GM12864 (cell line): ENCODE measurements at regions not wholly inside any gene's neighbourhood (a gene's known extent, or its start where the extent isn't known, plus 50 kb on each side); places are given as distances from the start of the nearest gene placed in this dataset.

Source experiments
- DNase-seq: peaks from one replicate; pipeline ENCODE4 v3.0.0-alpha.2; 2011; ENCODE audit warnings: low read depth
- H3K4me3 ChIP-seq: 2 replicates; pipeline ENCODE4 v1.5.1; 2011; ENCODE audit warnings: mild to moderate bottlenecking, low read depth, low read length, control low read depth
- TF ChIP-seq, protein P1 (sequence below): IDR thresholded peaks from 2 replicates; pipeline ENCODE4 v1.5.1; 2011; ENCODE audit warnings: low read depth, mild to moderate bottlenecking, moderate library complexity, low read length, control low read depth, inconsistent platforms; ENCODE audit errors: missing control alignments

DNA sequence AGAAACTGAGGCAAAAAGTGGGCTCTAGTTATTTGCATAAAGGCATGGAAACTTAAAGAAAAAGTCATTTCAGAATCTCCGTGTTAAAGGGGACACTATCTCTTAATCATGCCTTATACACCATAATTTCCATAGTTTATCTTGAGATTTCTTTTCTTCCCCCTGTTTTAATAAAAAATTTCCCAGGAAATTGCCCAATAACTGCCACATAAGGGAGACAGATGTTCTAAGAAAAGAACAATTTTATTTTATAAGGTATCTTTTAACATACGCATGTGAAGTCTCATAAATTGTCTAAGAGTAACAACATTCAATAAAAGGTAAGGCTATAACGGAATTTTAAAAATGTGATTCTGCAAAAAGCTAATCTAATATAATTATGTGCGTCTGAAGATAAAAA, 371.3 kb downstream of the IRS2 start:
- no peak overlapping the region for H3K4me3 ChIP-seq
- TF ChIP-seq, protein P1, sequence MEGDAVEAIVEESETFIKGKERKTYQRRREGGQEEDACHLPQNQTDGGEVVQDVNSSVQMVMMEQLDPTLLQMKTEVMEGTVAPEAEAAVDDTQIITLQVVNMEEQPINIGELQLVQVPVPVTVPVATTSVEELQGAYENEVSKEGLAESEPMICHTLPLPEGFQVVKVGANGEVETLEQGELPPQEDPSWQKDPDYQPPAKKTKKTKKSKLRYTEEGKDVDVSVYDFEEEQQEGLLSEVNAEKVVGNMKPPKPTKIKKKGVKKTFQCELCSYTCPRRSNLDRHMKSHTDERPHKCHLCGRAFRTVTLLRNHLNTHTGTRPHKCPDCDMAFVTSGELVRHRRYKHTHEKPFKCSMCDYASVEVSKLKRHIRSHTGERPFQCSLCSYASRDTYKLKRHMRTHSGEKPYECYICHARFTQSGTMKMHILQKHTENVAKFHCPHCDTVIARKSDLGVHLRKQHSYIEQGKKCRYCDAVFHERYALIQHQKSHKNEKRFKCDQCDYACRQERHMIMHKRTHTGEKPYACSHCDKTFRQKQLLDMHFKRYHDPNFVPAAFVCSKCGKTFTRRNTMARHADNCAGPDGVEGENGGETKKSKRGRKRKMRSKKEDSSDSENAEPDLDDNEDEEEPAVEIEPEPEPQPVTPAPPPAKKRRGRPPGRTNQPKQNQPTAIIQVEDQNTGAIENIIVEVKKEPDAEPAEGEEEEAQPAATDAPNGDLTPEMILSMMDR, result no peak
- no peak for DNase-seq

DNA sequence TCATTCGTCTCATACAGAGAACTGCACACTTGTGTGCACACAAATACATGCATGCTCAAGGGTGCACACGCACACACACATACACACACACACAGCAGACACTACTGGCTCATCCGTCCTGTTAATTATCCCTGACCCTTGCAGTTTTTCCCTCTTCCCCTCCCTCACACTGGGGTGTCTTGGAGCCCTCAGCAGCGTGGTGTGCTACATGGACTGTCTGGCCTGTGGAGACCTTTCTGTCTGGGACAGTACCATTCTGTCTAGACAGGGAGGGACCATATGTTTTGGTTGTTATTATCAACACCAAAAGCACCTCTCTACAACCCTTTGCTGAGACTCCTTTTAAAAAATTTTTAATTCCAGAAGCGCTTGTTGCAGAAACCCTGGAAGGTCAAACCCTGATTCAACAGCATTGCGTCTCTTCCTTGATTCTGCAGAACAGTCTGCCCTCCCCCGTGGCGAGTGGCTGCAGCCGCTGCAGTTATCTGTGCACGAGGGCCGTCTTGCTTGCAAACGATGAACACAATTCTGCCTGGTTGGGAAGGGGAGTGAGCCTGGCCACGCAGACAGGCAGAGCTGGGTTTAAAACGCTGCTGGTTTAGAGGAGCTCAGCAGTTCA, 374.0 kb downstream of the IRS2 start:
- TF ChIP-seq, protein P1, result no peak
- no peak for DNase-seq
- no peak overlapping the region for H3K4me3 ChIP-seq

DNA sequence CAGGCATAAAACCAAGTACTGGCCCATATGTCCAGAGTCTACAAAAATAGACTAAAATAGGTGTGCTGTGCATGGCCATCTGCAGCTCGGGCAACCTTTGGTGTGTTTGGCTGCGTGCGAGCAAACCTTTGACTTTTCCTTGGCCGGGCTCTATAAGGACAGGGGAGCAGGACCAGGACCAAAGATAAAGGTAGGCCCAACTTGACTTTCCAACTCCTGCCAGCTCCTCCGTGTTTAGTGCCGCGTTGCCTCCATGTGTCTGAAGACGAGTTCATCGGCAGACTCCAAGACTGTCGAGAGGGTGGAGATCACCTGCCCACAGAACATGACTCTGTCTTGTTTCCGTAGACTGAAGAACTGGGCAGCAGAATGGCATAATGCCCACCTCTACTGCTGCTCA, 375.5 kb downstream of the IRS2 start:
- no peak for DNase-seq
- TF ChIP-seq, protein P1, result no peak
- no peak overlapping the region for H3K4me3 ChIP-seq

DNA sequence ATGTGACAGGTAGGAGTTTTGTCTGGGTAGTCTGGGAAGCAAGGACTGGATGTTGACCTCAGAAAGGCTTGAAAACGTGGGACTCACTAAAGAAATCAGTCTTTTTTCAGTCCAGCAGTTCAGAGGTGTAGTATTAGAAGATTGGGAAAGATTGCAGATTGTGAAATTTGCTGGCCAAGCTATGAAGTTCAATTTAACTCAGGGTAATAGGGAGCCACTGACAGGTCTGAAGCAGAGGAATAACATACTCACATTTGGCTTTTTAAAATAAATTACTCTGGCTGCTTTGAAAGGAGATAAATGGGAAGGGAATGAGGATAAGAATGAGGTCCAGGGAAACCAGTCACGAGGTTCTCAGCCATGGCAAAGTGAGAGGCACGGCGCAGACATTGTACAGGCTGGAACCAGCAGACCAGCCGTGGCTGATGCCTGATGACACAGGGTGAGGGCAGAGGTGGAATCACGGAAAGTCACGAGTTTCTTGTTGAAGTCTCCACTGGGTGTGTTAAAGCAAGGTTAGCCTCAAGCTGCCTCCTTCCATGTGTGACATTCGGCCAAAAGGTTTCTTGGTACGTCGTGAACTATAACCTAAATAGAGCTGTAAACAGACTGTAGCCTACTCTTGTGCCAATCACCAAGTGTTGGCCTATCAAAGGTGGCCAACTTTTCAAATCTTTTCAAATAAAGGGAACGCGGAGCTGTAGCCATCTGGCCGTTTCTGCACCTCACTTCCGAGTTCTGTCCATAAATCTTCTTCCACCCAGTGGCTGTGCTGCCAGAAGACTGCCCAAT, 377.6 kb downstream of the IRS2 start:
- TF ChIP-seq, protein P1, result no peak
- DNase-seq, result no peak
- no peak overlapping the region for H3K4me3 ChIP-seq

DNA sequence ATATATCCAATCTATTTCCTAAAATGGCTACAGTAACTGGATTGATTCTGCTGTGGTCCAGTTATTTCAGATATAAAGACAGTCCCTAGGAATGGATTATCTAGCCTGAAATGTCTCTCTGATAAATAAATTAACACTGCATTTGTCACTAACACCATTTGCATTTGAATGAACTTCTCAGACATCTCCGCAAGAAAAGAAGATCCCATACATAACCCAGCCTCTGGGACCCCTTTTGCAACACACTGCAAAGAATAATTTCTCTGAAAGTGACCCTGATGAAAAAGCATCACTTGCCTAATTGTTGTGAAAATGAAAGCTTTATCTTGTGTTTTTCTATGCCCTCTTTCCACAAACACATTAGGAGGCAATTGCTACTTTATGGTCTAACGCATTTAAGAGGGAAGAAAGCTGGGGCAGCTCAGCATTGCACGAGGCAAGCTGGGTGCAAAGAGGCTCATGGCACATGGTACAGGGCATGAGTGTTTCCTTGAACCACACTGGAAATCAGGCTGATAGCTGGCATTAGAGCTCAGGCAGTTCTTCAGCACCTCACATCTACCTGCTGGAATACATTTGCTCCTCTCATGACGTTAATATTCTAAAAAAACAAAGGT, 379.9 kb downstream of the IRS2 start:
- H3K4me3 ChIP-seq, result no peak overlapping the region
- DNase-seq, result no peak
- TF ChIP-seq, protein P1, result no peak

DNA sequence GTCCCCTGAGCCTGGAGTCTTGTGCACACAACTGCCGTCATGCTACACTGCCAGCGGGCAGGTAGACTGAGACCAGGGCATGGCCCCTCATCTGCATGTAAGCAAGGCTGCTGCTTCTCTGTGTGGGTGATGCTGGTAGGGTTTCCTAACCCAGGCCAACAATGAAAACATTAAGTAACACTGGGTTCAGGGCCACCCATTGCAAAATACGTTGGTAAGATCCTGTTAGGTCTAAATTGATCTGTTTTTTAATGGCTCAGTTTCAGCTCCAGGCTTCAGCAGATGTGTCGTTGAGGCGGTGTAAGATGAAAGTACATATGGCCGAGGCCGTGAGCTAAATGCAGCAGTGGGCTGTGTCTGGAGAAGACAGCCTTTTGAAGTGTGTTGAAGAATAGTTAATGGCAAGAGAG, 383.4 kb downstream of the IRS2 start:
- DNase-seq, result no peak
- TF ChIP-seq, protein P1, result no peak

More for the DNA sequence above, 383.4 kb downstream of the IRS2 start:
- H3K4me3 ChIP-seq, result no peak overlapping the region
